Stomach (tissue), 8 donors: ENCODE measurements at regions not wholly inside any gene's neighbourhood (a gene's known extent, or its start where the extent isn't known, plus 50 kb on each side); places are given as distances from the start of the nearest gene placed in this dataset.
A peak's percentile ranks its signal among the peaks of the same experiment; 100 is the strongest.

ENCODE experiments used
- DNase-seq, 2 donors: peaks; one replicate each; pipeline versions ENCODE4 v3.0.0 to v3.0.0-alpha.2; 2013 to 2019
- H3K27ac ChIP-seq, 5 donors: fragments of 200-600 bp in 4 of 5; sonication (generic) in 4 of 5; one replicate each; pipeline ENCODE4 v1.5.1; 2013 to 2019; ENCODE audit warnings: mild to moderate bottlenecking in 1 of 5, moderate library complexity in 1 of 5
- H3K27me3 ChIP-seq, 3 donors: fragments of 200-600 bp; sonication (generic); one replicate each; pipeline ENCODE4 v1.5.1; 2017 to 2019; ENCODE audit warnings: mixed run types in 1 of 3
- H3K36me3 ChIP-seq, 4 donors: fragments of 200-600 bp; sonication (generic); 1 replicate in 3 of 4; 2 replicates in 1 of 4; pipeline ENCODE4 v1.5.1; 2016 to 2019
- H3K4me1 ChIP-seq, 4 donors: fragments of 200-600 bp; sonication (generic); one replicate each; pipeline ENCODE4 v1.5.1; 2016 to 2019
- H3K4me3 ChIP-seq, 4 donors: fragments of 200-600 bp; sonication (generic) in 3 of 4; one replicate each; pipeline ENCODE4 v1.5.1; 2016 to 2019; ENCODE audit warnings: mild to moderate bottlenecking in 1 of 4
- H3K9me3 ChIP-seq, 4 donors: fragments of 200-600 bp; sonication (generic); one replicate each; pipeline ENCODE4 v1.5.1; 2016 to 2019
- CTCF ChIP-seq, 7 experiments: fragments of 450-650 bp in 4 of 7; fragments of 200-600 bp in 3 of 7; sonication (generic) in 3 of 7; IDR thresholded peaks; one replicate each; pipeline ENCODE4 v1.5.1; 2016 to 2019; ENCODE audit warnings: antibody characterized with exemption in 7 of 7, control low read depth in 2 of 7, mild to moderate bottlenecking in 1 of 7
- EP300 ChIP-seq: sonication (generic); formaldehyde crosslinking; IDR thresholded peaks from one replicate; pipeline ENCODE4 v1.6.1; 2017; ENCODE audit warnings: antibody characterized with exemption
- POLR2A ChIP-seq, 4 donors: fragments of 450-650 bp; IDR thresholded peaks; one replicate each; pipeline ENCODE4 v1.6.1; 2016; ENCODE audit warnings: antibody characterized with exemption in 4 of 4, control low read depth in 2 of 4, mild to moderate bottlenecking in 1 of 4, moderate library complexity in 1 of 4
- POLR2AphosphoS5 ChIP-seq, 3 donors: sonication (generic); formaldehyde crosslinking; IDR thresholded peaks; one replicate each; pipeline ENCODE4 v1.6.1; 2016; ENCODE audit warnings: antibody characterized with exemption in 3 of 3
- WGBS, 5 donors: extraction: QIAGEN DNeasy Blood & Tissue Kit in 3 of 5; methylation state at CpG; one replicate each; pipeline versions ENCODE4 v1.1.5 to v1.1.7; 2013 to 2018; 5-methylcytosine and 5-hydroxymethylcytosine counted together
- intact Hi-C: fragments of 100-400 bp; cut with DNase I; formaldehyde crosslinking; loops from one replicate; pipeline ENCODE4 v1.15.1; 2023; ENCODE audit warnings: low total_unique reads
- donor health status: healthy with polysubstance abuse.
- donor health status: Bipolar disorder and iron deficiency.
- donor health status: healthy.

- Histone ChIP-seq H3K9me3 (no peaks in the 10 kb centered on the region), H3K27ac (no peak overlapping the region), H3K36me3 (no peaks in the 10 kb centered on the region), H3K4me1 (no peaks in the 10 kb centered on the region), H3K4me3 (no peak overlapping the region), H3K27me3 (no peaks in the 10 kb centered on the region)
- no peak for DNase-seq
- intact Hi-C loops, result no loop called here
- WGBS, 5 donors, result 68 to 82% (median 73%) methylated on average over 5 of the region's 5 CpGs
- TF ChIP-seq EP300 (no peak), POLR2AphosphoS5 (IDR thresholded peaks at IDR 0.05) (no peak), CTCF (IDR thresholded peaks at IDR 0.05) (no peak), POLR2A (IDR thresholded peaks at IDR 0.05) (no peak)
These were observed 56.3 kb downstream of the SLC24A2 start for GRCh38 chr9:19732441-19732951.

GRCh38 chr9:19728101-19728500 is 60.7 kb downstream of the SLC24A2 start:
- TF ChIP-seq CTCF (IDR thresholded peaks at IDR 0.05), result no peak
- no peak for TF ChIP-seq POLR2A (IDR thresholded peaks at IDR 0.05)
- no peak for TF ChIP-seq EP300
- TF ChIP-seq POLR2AphosphoS5 (IDR thresholded peaks at IDR 0.05), result no peak
- WGBS, 5 donors, result 70 to 82% (median 71%) methylated on average over 5 of the region's 5 CpGs
- DNase-seq, result no peak
- intact Hi-C loops, result no loop called here
- Histone ChIP-seq H3K9me3 (no peaks in the 10 kb centered on the region), H3K4me1 (no peaks in the 10 kb centered on the region), H3K27me3 (no peaks in the 10 kb centered on the region), H3K4me3 (no peak overlapping the region), H3K36me3 (no peaks in the 10 kb centered on the region), H3K27ac (no peak overlapping the region)

- Histone ChIP-seq H3K4me3 (no peak overlapping the region), H3K27me3 (no peaks in the 10 kb centered on the region), H3K9me3 (no peaks in the 10 kb centered on the region), H3K36me3 (no peaks in the 10 kb centered on the region), H3K27ac (no peak overlapping the region), H3K4me1 (no peaks in the 10 kb centered on the region)
- no peak for DNase-seq
- 77 to 84% (median 83%) methylated on average over 5 of the region's 5 CpGs for WGBS, 5 donors
- intact Hi-C loops, result no loop called here
- no peak for TF ChIP-seq POLR2A (IDR thresholded peaks at IDR 0.05)
- no peak for TF ChIP-seq POLR2AphosphoS5 (IDR thresholded peaks at IDR 0.05)
- TF ChIP-seq CTCF (IDR thresholded peaks at IDR 0.05), result no peak
- TF ChIP-seq EP300, result no peak
These were observed 62.9 kb downstream of the SLC24A2 start for GRCh38 chr9:19725970-19726369.

- Histone ChIP-seq H3K27ac (no peak overlapping the region), H3K4me3 (no peak overlapping the region), H3K4me1 (no peaks in the 10 kb centered on the region), H3K9me3 (no peaks in the 10 kb centered on the region), H3K27me3 (no peaks in the 10 kb centered on the region), H3K36me3 (no peaks in the 10 kb centered on the region)
- intact Hi-C loops, result no loop called here
- TF ChIP-seq POLR2AphosphoS5 (IDR thresholded peaks at IDR 0.05) (no peak), CTCF (IDR thresholded peaks at IDR 0.05) (no peak), POLR2A (IDR thresholded peaks at IDR 0.05) (no peak)
- peak in 1 of 2 donors; percentile 65 for DNase-seq
- 10 to 19% (median 15%) methylated on average over 3 of the region's 3 CpGs for WGBS, 5 donors
These were observed 68.5 kb downstream of the SLC24A2 start for GRCh38 chr9:19720377-19720776.
